ENCODE measurements at regions not wholly inside any gene's neighbourhood (a gene's known extent, or its start where the extent isn't known, plus 50 kb on each side); places are given as distances from the start of the nearest gene placed in this dataset.

DNA sequence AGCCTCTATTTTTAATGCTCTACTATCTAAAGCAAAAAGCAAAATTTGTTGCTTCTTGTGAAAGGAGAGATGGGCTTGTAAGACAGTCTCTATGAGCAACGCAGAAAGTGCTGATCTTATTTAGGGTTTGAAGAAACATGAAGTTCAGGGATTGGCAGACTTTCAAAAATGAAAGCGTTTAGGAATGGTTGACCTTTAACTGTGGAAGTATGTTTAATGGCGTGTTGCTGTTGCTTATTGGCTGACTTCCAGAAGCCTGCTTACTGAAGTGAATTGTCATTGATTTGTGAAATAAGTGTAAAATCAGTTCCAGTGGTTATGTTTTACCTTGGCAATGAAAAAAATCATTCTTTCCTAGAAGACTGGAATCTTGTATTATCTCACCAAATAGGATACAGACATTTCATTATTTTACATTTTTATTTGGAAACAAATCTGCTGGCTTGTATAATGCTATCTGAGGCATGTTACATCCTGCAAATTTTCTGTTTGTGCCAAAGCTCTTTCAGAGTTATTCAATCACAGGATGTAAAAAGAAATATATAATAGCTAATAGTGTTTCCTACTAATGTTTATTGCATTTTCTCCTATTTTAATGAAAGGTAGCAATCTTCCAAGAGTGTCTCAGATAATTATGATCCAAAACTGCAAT, 221.3 kb upstream of the SLITRK6 start:
- H3K36me3 ChIP-seq (ENCODE audit: control insufficient read depth, insufficient read depth, low read length) = no peaks in the 10 kb centered on the region
- H3K4me3 ChIP-seq (ENCODE audit: low read depth, low read length) = no peak overlapping the region
- ChIA-PET POLR2A (no interaction called here), CTCF (no interaction called here)
- no peak for TF ChIP-seq CTCF (IDR thresholded peaks at IDR 0.05; ENCODE audit: insufficient read depth, low read depth, low read length)
- no peaks in the 10 kb centered on the region for H3K27me3 ChIP-seq (ENCODE audit: control insufficient read depth, insufficient read depth, low read length)
- DNase-seq (ENCODE audit: low read depth) = no peak

DNA sequence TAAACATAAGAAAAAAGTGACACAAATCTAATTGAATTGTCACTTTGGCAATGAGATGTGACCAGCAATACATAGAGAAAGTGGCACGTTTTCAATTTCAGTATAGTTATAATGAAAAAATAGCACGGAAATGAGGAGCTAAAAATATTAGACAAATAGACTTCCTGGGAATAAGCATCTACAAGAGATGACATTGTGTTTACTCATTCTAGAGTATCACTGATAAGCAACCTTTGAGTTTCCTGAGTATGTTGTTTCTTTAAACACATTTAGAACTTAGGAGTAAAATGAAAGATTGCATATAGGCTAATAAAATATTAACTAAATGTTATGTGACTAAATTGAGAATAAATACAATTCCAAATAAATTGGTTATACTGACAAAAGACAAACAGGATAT, 207.1 kb upstream of the SLITRK6 start:
- ChIA-PET CTCF (no interaction called here), POLR2A (no interaction called here)
- no peak overlapping the region for H3K4me3 ChIP-seq (ENCODE audit: low read depth, low read length)
- no peaks in the 10 kb centered on the region for H3K27me3 ChIP-seq (ENCODE audit: control insufficient read depth, insufficient read depth, low read length)
- TF ChIP-seq CTCF (IDR thresholded peaks at IDR 0.05; ENCODE audit: insufficient read depth, low read depth, low read length) = no peak
- H3K36me3 ChIP-seq (ENCODE audit: control insufficient read depth, insufficient read depth, low read length) = no peaks in the 10 kb centered on the region
- no peak for DNase-seq (ENCODE audit: low read depth)

DNA sequence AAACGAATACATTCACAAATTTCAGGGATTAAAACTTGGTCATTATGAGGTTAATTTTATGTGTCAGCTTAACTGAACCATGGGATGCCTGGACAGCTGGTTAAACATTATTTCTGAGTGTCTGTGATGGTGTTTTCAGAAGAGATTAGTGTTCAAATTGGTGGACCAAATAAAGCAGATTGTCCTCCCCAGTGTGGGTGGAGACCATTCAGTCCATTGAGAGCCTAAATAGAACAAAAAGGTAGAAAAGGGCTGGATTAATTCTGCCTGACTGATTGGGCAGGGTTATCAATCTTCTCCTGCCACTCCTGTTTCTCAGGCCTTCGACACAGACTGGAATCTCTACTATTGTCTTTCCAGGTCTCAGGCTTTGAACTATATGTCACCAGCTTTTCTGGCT, 203.8 kb upstream of the SLITRK6 start:
- ChIA-PET CTCF (no interaction called here), POLR2A (no interaction called here)
- DNase-seq (ENCODE audit: low read depth) = no peak
- Histone ChIP-seq H3K27me3 (ENCODE audit: control insufficient read depth, insufficient read depth, low read length) (no peaks in the 10 kb centered on the region), H3K36me3 (ENCODE audit: control insufficient read depth, insufficient read depth, low read length) (no peaks in the 10 kb centered on the region), H3K4me3 (ENCODE audit: low read depth, low read length) (no peak overlapping the region)
- no peak for TF ChIP-seq CTCF (IDR thresholded peaks at IDR 0.05; ENCODE audit: insufficient read depth, low read depth, low read length)

DNA sequence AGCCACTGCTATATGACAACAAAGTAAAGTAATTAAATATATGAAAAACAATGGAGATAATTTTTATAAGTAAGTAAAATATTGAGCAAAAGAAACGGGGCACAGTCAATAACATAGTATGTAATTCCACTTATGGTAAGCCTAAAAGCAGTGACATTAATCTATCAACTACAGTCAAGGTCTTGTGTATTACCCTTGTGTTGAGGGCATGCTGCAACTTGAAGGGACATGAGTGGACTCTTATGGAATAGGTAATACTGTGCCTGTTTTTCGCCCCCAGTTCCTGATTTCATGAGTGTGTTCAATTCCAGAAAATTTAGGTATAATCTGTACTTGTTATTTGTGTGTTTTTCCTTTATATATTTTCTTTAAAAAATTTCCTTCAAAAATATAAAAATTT, 201.3 kb upstream of the SLITRK6 start:
- no peak for DNase-seq (ENCODE audit: low read depth)
- no peaks in the 10 kb centered on the region for H3K27me3 ChIP-seq (ENCODE audit: control insufficient read depth, insufficient read depth, low read length)
- no peak for TF ChIP-seq CTCF (IDR thresholded peaks at IDR 0.05; ENCODE audit: insufficient read depth, low read depth, low read length)
- no peaks in the 10 kb centered on the region for H3K36me3 ChIP-seq (ENCODE audit: control insufficient read depth, insufficient read depth, low read length)
- POLR2A ChIA-PET = no interaction called here
- CTCF ChIA-PET = no interaction called here
- no peak overlapping the region for H3K4me3 ChIP-seq (ENCODE audit: low read depth, low read length)

GRCh38 chr13:85997587-85997986, 198.4 kb upstream of the SLITRK6 start:
- CTCF ChIA-PET = no interaction called here
- POLR2A ChIA-PET = no interaction called here
- no peaks in the 10 kb centered on the region for H3K27me3 ChIP-seq (ENCODE audit: control insufficient read depth, insufficient read depth, low read length)
- H3K36me3 ChIP-seq (ENCODE audit: control insufficient read depth, insufficient read depth, low read length) = no peaks in the 10 kb centered on the region
- DNase-seq (ENCODE audit: low read depth) = no peak
- H3K4me3 ChIP-seq (ENCODE audit: low read depth, low read length) = no peak overlapping the region
- TF ChIP-seq CTCF (IDR thresholded peaks at IDR 0.05; ENCODE audit: insufficient read depth, low read depth, low read length) = no peak

Measured in BJ (cell line).